MM.1S (cell line): ENCODE measurements at regions not wholly inside any gene's neighbourhood (a gene's known extent, or its start where the extent isn't known, plus 50 kb on each side); places are given as distances from the start of the nearest gene placed in this dataset.

Experiments
- EZH2 ChIP-seq: fragments of 300-600 bp; sonication (generic); optimal IDR thresholded peaks from 2 replicates; pipeline ENCODE3; 2017; ENCODE audit warnings: low read depth, mild to moderate bottlenecking, antibody characterized with exemption, low read length, mixed read lengths
- EZH2phosphoT487 ChIP-seq: fragments of 300-600 bp; sonication (generic); IDR thresholded peaks from 2 replicates; pipeline ENCODE4 v1.6.1; 2018; ENCODE audit warnings: antibody characterized with exemption, low read length
- TF ChIP-seq, protein P1 (sequence below): fragments of 300-600 bp; sonication (generic); IDR thresholded peaks from 2 replicates; pipeline ENCODE4 v1.5.1; 2016; ENCODE audit warnings: antibody characterized with exemption, low read length, mixed read lengths

DNA sequence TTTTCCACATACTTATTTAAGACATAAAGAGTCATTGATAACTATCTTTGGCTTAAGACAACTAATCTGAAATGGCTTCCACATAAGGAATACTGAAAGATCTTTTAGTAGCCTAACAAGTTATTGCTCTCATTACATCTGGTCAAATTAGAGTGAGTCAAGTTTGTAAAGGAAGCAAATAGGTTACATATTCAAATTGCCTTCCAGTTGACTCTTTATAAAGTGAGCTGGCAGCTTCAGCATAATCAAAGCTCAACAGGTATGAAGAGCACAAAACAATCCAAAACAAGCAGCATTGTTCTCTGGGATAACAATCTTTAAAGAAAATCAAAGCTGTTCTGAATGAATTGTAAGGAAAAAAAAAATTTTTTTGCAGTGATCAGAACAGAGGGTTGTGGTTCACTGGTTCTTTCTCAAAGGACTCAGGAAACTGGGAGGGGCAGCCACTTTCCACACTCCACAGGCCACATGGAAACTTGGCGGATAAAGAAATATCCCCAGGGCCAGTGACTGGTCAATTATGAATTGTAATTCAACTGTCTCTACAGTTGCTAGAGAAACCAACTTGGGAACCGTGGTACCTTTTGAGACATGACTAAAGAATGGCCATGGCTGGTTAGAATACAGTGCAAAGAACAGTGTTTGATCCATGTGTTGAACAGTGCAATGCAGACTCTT lies 369.3 kb upstream of the KCNH7 start:
- TF ChIP-seq, protein P1, sequence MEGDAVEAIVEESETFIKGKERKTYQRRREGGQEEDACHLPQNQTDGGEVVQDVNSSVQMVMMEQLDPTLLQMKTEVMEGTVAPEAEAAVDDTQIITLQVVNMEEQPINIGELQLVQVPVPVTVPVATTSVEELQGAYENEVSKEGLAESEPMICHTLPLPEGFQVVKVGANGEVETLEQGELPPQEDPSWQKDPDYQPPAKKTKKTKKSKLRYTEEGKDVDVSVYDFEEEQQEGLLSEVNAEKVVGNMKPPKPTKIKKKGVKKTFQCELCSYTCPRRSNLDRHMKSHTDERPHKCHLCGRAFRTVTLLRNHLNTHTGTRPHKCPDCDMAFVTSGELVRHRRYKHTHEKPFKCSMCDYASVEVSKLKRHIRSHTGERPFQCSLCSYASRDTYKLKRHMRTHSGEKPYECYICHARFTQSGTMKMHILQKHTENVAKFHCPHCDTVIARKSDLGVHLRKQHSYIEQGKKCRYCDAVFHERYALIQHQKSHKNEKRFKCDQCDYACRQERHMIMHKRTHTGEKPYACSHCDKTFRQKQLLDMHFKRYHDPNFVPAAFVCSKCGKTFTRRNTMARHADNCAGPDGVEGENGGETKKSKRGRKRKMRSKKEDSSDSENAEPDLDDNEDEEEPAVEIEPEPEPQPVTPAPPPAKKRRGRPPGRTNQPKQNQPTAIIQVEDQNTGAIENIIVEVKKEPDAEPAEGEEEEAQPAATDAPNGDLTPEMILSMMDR = no peak
- no peak for TF ChIP-seq EZH2
- TF ChIP-seq EZH2phosphoT487 = no peak
